ENCODE measurements at regions not wholly inside any gene's neighbourhood (a gene's known extent, or its start where the extent isn't known, plus 50 kb on each side); places are given as distances from the start of the nearest gene placed in this dataset.

DNA sequence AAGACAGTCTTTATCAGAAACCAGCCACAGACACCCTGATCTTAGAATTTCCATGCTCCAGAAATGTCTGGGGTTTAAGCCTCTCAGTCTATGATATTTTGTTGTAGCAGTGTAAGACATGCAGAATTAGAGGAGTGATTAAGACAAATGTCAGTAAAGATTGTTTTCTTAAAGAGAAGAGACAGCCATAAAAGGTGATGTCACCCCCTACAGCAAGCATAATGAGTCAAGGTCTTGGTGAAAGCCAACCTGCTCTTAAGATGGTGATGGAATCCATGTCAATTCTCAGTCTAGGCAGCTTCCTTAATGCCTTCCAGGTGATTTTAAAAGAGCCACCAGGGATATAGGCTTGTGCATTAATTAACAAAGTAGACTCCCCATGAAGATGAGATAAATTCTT lies 849.9 kb upstream of the EPHA7 start:
- no peaks in the 10 kb centered on the region for H3K4me1 ChIP-seq (ENCODE audit: control insufficient read depth, extremely low read depth, insufficient read depth, low read length)
- FAIRE-seq (no peak), DNase-seq (ENCODE audit: low read depth, low spot score) (no peak)
- H3K9me1 ChIP-seq (replicated peaks; ENCODE audit: control insufficient read depth, extremely low read depth, insufficient read depth, low read length): no peaks in the 10 kb centered on the region
- dilution Hi-C loops (cut with MboI; ENCODE audit: extremely low pct_ligation_motif_present, low sequenced_read_pairs): no loop called here
- no peak overlapping the region for H3K4me3 ChIP-seq (replicated peaks in 1 of 3; ENCODE audit: insufficient read depth in 1 of 3, low read depth in 1 of 3, low read length in 3 of 3)
- H3K9me3 ChIP-seq (replicated peaks; ENCODE audit: control insufficient read depth, insufficient read depth, low read length): no peaks in the 10 kb centered on the region
- no peaks in the 10 kb centered on the region for H3K27me3 ChIP-seq (ENCODE audit: control insufficient read depth in 2 of 2, insufficient read depth in 2 of 2, low read length in 2 of 2)
- no peak overlapping the region for H3K9ac ChIP-seq (replicated peaks; ENCODE audit: extremely low read depth, insufficient read depth, low read length)
- intact Hi-C loops (cut with micrococcal nuclease): no loop called here
- ChIA-PET POLR2A (no interaction called here), CTCF (no interaction called here)
- no peaks in the 10 kb centered on the region for H3K36me3 ChIP-seq (ENCODE audit: control insufficient read depth in 2 of 2, extremely low read depth in 1 of 2, insufficient read depth in 2 of 2, low read length in 2 of 2)
- H4K20me1 ChIP-seq (replicated peaks; ENCODE audit: control insufficient read depth, extremely low read depth, insufficient read depth, low read length): no peaks in the 10 kb centered on the region
- no peaks in the 10 kb centered on the region for H3K79me2 ChIP-seq (ENCODE audit: control insufficient read depth, insufficient read depth, low read length)
- no peak overlapping the region for H2AFZ ChIP-seq (ENCODE audit: low read depth, low read length)
- H3K4me2 ChIP-seq (ENCODE audit: insufficient read depth, low read length): no peak overlapping the region
- H3K27ac ChIP-seq (ENCODE audit: insufficient read depth, low read depth, low read length): no peak overlapping the region
- BruUV-seq (replicated peaks): no TSS peak
- TF ChIP-seq GATA2 (IDR thresholded peaks at IDR 0.05; ENCODE audit: insufficient read depth, insufficient read length, low read depth, low read length) (no peak), EZH2 (IDR thresholded peaks at IDR 0.05; ENCODE audit: borderline replicate concordance, low read depth, low read length, severe bottlenecking) (no peak), JUN (IDR thresholded peaks at IDR 0.05; ENCODE audit: borderline replicate concordance, insufficient read depth, insufficient read length, low read depth) (no peak), POLR2A (IDR thresholded peaks at IDR 0.05; ENCODE audit: low read depth, low read length) (no peak), POLR2AphosphoS5 (IDR thresholded peaks at IDR 0.05; ENCODE audit: insufficient read depth, low read depth, low read length) (no peak), MYC (IDR thresholded peaks at IDR 0.05; ENCODE audit: low read depth, low read length) (no peak), FOS (IDR thresholded peaks at IDR 0.05; ENCODE audit: borderline replicate concordance, insufficient read depth, low read length) (no peak)
- TF ChIP-seq, protein P1, sequence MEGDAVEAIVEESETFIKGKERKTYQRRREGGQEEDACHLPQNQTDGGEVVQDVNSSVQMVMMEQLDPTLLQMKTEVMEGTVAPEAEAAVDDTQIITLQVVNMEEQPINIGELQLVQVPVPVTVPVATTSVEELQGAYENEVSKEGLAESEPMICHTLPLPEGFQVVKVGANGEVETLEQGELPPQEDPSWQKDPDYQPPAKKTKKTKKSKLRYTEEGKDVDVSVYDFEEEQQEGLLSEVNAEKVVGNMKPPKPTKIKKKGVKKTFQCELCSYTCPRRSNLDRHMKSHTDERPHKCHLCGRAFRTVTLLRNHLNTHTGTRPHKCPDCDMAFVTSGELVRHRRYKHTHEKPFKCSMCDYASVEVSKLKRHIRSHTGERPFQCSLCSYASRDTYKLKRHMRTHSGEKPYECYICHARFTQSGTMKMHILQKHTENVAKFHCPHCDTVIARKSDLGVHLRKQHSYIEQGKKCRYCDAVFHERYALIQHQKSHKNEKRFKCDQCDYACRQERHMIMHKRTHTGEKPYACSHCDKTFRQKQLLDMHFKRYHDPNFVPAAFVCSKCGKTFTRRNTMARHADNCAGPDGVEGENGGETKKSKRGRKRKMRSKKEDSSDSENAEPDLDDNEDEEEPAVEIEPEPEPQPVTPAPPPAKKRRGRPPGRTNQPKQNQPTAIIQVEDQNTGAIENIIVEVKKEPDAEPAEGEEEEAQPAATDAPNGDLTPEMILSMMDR (IDR thresholded peaks at IDR 0.05; ENCODE audit: extremely low read depth in 1 of 2, insufficient read depth in 1 of 2, low read depth in 1 of 2, low read length in 2 of 2): no peak
